Ecto neural progenitor cell (in vitro differentiated cells): ENCODE measurements at regions not wholly inside any gene's neighbourhood (a gene's known extent, or its start where the extent isn't known, plus 50 kb on each side); places are given as distances from the start of the nearest gene placed in this dataset.
"Not testable (repeated sequence)": the region's sequence is repeated elsewhere in the genome, so short reads cannot be mapped to it uniquely, and the experiment has no call there.

Source experiments
- DNase-seq: peaks from one replicate; pipeline ENCODE4 v3.0.0-alpha.2; 2018; ENCODE audit warnings: low spot score

DNA sequence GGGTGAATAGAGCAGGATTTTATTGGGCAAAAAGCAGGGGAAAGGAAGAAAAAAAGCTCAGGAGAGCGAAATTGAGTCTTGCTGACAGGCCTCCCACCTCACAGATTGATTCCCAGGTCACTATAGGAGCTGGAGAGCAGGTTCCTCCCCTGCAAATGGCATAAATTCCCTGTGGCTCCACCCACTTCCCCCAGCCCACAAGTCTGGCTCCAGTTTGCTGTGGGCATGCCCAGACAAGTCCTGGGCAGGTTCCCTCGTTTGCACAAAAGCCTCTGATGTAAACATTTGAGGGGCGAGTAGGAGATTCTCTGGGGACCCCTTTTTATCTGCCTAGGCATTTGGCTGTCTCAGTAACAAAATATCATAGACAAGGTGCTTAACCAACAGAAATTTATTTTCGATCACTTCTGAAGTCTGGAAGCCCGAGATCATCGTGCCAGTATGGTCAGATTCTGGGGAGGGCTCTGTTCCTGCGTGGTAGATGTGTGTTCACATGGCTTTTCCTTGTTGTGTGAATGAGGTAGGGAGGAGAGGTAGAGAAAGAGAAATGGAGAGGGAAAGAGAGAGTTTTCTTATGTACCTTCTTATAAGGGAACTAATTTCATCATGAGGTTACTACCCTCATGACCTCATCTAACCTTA lies 614.5 kb downstream of the MAT2B start:
- DNase-seq, result no peak

- DNase-seq, result no peak
These were observed 622.1 kb downstream of the MAT2B start for GRCh38 chr5:164127527-164127926.

- no peak for DNase-seq
These were observed 626.9 kb downstream of the MAT2B start for GRCh38 chr5:164132358-164132757.

- DNase-seq, result no peak
These were observed 631.7 kb downstream of the MAT2B start for GRCh38 chr5:164137095-164137494.

DNA sequence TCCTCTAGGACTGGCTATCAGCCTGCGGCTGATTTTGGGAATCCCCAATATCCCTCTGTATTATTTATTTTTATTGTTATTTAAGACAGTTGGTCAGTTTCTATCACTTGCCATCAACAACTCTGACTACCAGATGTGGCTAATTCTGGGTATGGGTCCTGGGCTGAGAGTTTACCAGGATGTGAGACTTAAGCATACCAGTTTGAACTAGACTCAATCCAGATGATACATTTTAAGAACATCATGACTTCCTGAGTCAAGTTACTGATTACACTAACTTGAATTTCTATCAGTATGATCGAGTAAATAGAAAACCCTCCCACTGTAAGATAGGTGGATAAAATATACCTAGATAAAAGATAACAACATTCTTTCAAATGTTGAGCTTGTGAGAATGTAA lies 634.0 kb downstream of the MAT2B start:
- no peak for DNase-seq

- DNase-seq, result no peak
These were observed 640.0 kb downstream of the MAT2B start for GRCh38 chr5:164145458-164145857.

DNA sequence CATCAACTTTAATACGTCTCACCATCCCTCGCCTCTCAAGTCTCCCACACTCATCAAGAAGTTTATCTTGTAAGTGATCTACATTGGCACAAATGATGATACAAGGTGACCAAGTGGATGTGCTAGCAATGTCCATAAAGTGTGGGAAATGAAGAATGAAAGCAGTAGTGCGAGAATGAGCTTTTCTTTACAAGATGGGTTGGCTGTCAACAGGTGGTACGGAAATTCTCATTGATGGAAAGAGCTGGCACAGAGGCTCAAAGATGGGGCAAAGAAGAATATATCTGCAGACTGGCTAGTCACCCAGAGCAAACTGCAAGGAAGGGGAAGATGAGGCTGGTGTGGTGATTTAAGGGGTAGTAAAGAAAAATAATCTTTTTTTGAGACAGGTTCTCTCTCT lies 640.8 kb downstream of the MAT2B start:
- DNase-seq, result no peak

DNA sequence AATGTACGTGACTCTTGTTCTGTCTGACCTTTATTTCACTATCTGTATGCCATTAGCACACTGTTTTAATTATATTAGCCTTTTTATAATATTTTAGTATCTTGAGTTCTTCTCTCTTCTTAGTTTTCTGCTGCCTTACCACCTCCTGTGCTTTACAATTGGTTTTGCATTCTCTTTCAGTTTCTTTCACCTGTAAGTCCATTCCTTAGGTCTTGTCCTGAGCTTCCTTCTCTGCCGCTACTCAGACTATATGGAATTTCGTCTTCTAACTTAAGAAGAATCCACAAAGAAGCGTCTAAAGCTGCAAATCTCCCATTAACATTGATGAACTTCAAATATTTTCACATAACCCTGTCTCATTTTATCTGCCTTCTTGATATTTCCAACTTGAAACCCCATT lies 642.9 kb downstream of the MAT2B start:
- no peak for DNase-seq

DNA sequence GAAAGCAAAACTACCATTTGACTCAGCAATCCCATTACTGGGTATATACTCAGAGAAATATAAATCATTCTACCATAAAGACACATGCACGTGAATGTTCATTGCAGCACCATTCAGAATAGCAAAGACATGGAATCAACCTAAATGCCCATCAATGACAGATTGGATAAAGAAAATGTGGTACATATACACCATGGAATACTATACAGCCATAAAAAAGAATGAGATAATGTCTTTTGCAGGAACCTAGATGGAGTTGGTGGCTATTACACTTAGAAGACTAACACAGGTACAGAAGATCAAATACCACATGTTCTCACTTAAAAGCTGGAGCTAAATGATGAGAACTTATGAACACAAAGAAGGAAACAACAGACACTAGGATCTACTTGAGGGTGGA lies 647.1 kb downstream of the MAT2B start:
- not testable (repeated sequence) for DNase-seq

DNA sequence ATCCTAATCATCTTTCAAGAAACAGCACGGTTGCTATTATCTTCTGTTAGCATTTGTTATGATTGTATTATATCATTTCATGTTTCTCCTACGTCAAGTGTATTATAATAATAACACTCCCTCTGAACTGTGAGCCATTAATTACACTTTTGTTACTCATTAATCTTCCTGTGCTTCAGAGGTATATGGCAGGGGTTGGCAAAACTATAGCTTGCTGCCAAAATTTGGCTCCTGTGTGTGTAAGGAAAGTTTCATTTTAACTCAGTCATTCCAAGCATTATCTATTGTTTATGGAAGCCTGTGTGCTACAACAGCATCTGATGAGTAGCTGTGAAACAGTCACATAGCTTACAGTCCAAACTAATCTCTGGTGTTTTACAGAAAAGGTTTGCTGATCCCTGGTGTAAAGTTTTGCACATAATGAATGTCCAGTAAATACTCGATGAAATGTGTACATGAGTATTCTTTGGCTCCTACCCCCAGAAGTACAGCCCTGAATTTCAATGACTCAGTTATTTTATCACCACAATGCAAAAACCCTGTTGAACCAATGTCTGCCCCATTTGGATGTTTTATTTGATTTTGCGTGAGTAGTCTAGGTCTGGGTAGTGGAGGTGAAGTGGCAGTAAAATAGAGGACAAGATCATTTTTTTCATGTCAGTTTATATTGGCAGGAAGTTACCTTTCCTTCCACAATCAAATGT lies 648.2 kb downstream of the MAT2B start:
- no peak for DNase-seq

DNA sequence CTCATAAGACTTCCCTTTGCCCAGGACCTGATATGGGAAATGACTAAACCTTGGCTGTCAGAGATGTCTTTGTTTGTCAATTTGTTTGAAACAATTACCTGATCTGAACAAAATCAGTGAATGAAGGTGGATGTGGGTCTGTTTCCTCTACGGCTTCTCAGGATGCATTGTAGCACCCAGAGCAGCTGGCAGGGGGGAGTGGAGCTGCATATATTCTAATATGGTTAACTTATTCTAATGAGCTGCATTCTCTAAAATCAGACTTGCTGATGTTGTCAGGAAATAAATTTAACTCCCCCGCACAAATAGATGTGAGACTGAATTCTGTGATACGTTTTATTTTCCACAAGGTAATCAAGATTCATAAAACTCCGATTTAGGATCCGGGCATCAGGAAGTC lies 665.4 kb downstream of the MAT2B start:
- DNase-seq, result no peak

DNA sequence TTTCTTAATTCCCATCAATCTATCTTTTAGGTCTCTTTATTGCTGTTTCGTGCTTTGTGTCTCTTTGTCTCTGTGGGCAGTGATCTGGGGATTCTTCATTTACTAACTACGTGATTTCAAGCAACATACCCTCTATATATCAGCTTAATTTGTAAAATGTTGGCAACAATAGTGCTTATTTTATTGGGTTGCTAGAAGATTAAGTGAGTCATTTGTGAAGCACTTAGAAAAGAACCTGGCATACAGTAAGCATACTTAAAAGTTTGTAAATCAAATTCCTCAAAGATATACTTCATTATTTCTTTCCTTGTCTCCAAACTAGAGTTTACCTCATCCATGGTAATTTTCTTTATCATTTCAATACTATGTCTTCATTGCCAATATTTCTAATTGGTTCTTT lies 669.7 kb downstream of the MAT2B start:
- no peak for DNase-seq

DNA sequence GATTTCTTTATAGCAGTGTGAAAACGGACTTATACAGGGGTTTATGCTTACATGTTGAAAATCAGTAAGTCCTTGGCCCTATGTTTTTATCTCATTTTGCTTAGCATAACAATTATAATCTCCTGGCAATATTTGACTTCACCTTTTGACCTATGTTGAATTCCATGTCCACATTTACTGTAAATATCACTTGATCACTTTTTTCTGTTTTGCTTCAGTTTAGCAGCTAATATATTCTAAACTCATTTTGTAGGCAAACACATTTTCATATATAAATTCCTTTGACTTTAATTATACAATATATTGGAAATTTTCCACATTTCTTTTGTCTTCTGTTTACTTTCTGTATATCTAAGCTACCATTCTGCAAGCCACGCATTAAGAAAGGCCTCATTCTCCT lies 674.0 kb downstream of the MAT2B start:
- no peak for DNase-seq

- DNase-seq, result no peak
These were observed 676.2 kb downstream of the MAT2B start for GRCh38 chr5:164181604-164182003.

DNA sequence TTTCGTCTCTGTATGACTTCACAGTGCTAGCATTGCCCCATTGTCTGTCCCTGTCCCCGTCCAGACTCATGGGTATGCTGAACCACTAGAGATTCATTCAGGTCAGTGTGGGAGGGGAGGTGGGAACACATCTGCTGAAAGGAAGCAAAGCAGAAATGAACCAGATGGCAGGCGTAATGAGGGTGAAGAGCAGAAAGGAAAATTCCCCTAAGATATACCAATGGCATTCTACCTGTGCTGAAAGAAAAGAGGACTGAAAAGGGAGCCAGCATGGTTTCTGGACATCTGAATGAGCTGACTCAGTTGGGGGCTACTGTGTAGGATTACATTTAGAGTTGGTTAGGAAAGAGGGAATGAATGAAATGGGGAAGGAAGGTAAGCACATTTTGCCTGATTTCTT lies 678.7 kb downstream of the MAT2B start:
- no peak for DNase-seq

GRCh38 chr5:164185000-164185399 lies 679.6 kb downstream of the MAT2B start:
- DNase-seq, result no peak

GRCh38 chr5:164186550-164186949 lies 681.1 kb downstream of the MAT2B start:
- DNase-seq, result no peak

DNA sequence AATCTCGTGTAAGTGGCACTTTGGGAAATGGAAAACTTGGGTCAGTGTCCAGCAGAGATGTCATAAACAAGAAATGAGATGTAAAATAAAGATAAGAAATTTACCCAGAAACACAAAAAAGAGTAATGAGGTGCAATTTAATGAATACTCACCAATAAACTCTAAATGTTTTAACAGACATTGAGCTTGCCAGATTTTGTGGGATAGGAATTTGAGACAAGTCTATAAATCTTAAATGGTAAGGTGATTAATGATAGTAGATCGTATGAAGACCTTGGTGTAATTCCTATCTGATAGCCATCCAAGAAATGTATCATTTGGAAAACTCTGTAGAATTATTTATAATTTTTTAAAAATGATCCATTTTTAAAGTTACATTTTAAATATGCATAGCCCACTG lies 682.4 kb downstream of the MAT2B start:
- DNase-seq, result no peak

- no peak for DNase-seq
These were observed 683.3 kb downstream of the MAT2B start for GRCh38 chr5:164188733-164189148.

GRCh38 chr5:164191240-164191639 lies 685.8 kb downstream of the MAT2B start:
- no peak for DNase-seq

DNA sequence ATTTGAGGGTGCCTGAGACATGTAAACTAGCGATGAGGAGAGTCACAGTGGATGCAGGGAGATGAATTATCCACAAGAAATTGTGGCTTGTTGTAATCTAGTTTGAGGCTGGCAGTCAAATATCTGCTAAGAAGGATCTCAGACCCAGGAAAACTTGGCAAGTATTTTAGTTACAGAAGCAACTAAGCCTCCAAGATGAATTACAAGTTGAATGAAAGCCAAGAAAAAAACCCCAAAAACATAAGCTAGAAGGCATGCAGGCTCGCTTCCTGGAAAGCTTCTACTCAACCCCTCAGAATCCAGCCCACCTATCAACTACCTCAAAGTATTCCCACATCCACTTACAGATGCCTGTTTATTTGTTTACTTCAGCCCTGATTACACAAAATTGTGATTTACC lies 696.9 kb downstream of the MAT2B start:
- DNase-seq, result no peak

GRCh38 chr5:164203581-164204225 lies 698.3 kb downstream of the MAT2B start:
- no peak for DNase-seq

- DNase-seq, result no peak
These were observed 699.0 kb downstream of the MAT2B start for GRCh38 chr5:164204338-164204946.
